ENCODE measurements at regions not wholly inside any gene's neighbourhood (a gene's known extent, or its start where the extent isn't known, plus 50 kb on each side); places are given as distances from the start of the nearest gene placed in this dataset.

DNA sequence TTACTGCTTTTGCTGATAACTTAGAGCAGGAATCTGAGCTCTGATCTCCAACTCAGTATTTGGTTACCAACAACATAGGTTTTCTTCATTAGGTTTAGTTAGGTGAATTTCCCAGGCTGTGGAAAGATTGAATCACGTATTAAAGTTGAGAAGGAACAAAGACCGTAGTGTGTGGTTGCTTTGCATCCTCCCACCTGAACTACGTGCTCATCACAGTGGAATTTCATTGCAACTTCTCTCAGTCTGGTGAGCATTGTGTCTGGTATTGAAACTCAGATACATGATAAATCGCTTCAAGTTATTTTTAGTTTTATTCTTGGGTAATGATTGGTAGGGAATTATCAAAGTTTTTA, 139.4 kb upstream of the AKR1E2 start:
- Mint-ChIP-seq H3K4me3 (no peak overlapping the region), H3K9me3 (peaks cover 5% of the 10 kb centered on the region)

DNA sequence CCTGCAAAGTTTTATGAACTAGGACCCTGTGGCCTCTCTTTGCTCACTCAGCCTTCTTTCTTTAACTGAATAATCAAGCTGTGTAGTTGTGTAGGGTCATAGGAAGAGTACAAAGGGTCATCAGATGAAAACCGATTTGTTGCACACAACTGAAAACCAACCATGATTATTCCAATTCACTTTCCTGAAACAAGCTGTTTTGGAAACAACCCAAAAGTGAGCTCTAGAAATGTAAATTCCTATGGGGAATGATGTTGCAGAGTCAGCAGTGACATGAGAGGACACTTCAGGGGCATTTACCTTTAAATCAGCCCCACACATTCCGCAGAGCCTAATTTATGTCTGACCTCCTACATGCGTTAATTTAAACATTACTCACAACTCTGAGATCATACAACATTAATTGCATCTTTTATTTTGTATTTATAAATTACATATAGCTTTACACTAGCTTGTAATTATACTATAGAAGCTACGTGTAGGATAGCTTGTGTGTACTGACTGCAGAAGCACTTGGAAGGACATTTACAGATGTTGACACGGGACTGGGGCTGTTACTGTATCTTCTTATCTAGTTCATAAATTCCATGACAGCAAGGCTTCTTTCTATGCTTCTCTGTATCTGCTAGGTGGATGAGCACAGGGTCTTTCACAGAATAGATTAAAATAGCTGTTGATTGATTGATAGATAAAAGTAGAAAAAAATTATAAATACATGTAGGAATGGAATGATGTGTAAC, 139.9 kb upstream of the AKR1E2 start:
- H3K27me3 Mint-ChIP-seq (ENCODE audit: low read depth): no peaks in the 10 kb centered on the region
- H3K9me3 Mint-ChIP-seq: peaks cover 5% of the 10 kb centered on the region
- DNase-seq (ENCODE audit: low spot score in 2 of 2, unreplicated experiment in 2 of 2): no peak
- peaks cover 32% of the 10 kb centered on the region for H3K4me1 Mint-ChIP-seq
- H3K36me3 Mint-ChIP-seq: no peaks in the 10 kb centered on the region
- no peak overlapping the region for H3K4me3 Mint-ChIP-seq
- H3K27ac Mint-ChIP-seq: no peak overlapping the region
- TF ChIP-seq, protein P1, sequence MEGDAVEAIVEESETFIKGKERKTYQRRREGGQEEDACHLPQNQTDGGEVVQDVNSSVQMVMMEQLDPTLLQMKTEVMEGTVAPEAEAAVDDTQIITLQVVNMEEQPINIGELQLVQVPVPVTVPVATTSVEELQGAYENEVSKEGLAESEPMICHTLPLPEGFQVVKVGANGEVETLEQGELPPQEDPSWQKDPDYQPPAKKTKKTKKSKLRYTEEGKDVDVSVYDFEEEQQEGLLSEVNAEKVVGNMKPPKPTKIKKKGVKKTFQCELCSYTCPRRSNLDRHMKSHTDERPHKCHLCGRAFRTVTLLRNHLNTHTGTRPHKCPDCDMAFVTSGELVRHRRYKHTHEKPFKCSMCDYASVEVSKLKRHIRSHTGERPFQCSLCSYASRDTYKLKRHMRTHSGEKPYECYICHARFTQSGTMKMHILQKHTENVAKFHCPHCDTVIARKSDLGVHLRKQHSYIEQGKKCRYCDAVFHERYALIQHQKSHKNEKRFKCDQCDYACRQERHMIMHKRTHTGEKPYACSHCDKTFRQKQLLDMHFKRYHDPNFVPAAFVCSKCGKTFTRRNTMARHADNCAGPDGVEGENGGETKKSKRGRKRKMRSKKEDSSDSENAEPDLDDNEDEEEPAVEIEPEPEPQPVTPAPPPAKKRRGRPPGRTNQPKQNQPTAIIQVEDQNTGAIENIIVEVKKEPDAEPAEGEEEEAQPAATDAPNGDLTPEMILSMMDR (IDR thresholded peaks at IDR 0.05; ENCODE audit: unreplicated experiment): no peak

More for the DNA sequence above, 139.4 kb upstream of the AKR1E2 start:
- Mint-ChIP-seq H3K27ac (peak overlapping the region; percentile 66), H3K4me1 (peaks cover 32% of the 10 kb centered on the region), H3K27me3 (ENCODE audit: low read depth) (no peaks in the 10 kb centered on the region), H3K36me3 (no peaks in the 10 kb centered on the region)
- TF ChIP-seq, protein P1 (IDR thresholded peaks at IDR 0.05; ENCODE audit: unreplicated experiment): no peak
- no peak for DNase-seq (ENCODE audit: low spot score in 2 of 2, unreplicated experiment in 2 of 2)

DNA sequence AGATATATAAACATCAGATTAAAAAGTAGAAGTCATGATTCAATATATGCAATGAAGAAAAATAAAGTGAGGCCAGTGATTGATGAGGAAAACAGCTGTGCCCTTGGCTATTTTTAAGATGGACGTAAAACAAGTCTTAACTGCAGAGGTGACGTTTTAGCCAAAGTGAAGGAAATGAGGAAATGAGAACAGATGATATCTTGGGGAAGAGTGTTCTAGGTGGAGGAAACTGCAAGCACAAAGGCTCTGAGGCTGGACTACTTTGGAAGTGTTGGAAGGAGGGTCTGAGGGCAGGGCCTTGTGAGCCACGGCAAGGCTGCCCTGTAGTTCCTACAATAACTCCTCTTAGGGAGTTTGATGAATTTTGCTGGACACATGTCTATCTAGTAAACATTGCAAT, 140.5 kb upstream of the AKR1E2 start:
- Mint-ChIP-seq H3K27me3 (ENCODE audit: low read depth) (no peaks in the 10 kb centered on the region), H3K9me3 (peaks cover 5% of the 10 kb centered on the region), H3K36me3 (no peaks in the 10 kb centered on the region), H3K27ac (no peak overlapping the region), H3K4me1 (peaks cover 32% of the 10 kb centered on the region), H3K4me3 (no peak overlapping the region)
- no peak for DNase-seq (ENCODE audit: low spot score in 2 of 2, unreplicated experiment in 2 of 2)
- TF ChIP-seq, protein P1 (IDR thresholded peaks at IDR 0.05; ENCODE audit: unreplicated experiment): no peak

DNA sequence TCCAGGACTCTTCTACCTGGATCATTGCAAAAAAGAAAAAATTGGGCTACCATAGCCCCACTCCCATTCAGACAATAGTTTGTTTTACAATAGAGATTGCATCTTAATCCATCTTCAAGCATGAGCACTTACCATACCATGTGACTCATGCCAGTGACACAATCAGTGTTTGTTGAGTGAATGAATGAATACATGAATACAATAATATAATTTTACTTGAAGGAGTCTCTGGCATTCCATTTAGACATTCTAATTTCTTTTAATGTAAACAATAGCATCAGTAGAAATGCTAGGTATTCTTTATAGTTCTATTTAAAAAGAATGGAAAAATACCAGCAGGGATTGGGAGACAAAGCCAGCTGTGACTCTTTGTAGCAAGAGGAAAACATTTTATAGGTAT, 141.6 kb upstream of the AKR1E2 start:
- no peaks in the 10 kb centered on the region for H3K36me3 Mint-ChIP-seq
- no peak overlapping the region for H3K4me3 Mint-ChIP-seq
- no peak for DNase-seq (ENCODE audit: low spot score in 2 of 2, unreplicated experiment in 2 of 2)
- H3K27me3 Mint-ChIP-seq (ENCODE audit: low read depth): no peaks in the 10 kb centered on the region
- no peak overlapping the region for H3K27ac Mint-ChIP-seq
- peaks cover 2% of the 10 kb centered on the region for H3K9me3 Mint-ChIP-seq
- H3K4me1 Mint-ChIP-seq: peaks cover 32% of the 10 kb centered on the region
- TF ChIP-seq, protein P1 (IDR thresholded peaks at IDR 0.05; ENCODE audit: unreplicated experiment): no peak

DNA sequence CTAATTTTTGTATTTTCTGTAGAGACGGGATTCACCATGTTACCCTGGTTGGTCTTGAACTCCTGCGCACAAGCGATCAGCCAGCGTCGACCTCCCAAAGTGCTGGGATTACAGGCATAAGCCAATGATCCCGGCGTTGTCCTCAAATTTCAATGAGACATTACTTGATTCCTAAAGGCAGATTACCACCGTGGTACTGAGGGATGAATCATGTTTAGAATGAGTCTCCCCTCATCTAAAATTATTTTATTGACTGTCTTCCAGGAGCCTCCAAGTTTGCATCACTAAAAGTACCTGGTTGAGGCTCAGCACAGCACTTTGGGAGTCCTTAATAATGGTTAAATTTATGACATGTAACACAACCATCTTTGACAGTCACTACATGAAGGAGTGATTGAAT, 142.2 kb upstream of the AKR1E2 start:
- H3K27ac Mint-ChIP-seq: no peak overlapping the region

More for the DNA sequence above, 142.2 kb upstream of the AKR1E2 start:
- Mint-ChIP-seq H3K27me3 (ENCODE audit: low read depth) (no peaks in the 10 kb centered on the region), H3K9me3 (no peaks in the 10 kb centered on the region), H3K4me3 (no peak overlapping the region), H3K4me1 (peaks cover 33% of the 10 kb centered on the region), H3K36me3 (no peaks in the 10 kb centered on the region)
- no peak for DNase-seq (ENCODE audit: low spot score in 2 of 2, unreplicated experiment in 2 of 2)
- TF ChIP-seq, protein P1 (IDR thresholded peaks at IDR 0.05; ENCODE audit: unreplicated experiment): no peak
